GM21737 (cell line): ENCODE measurements at regions not wholly inside any gene's neighbourhood (a gene's known extent, or its start where the extent isn't known, plus 50 kb on each side); places are given as distances from the start of the nearest gene placed in this dataset.

Experiments
- ATAC-seq: cut with Tn5 transposase; IDR thresholded peaks from one replicate; pipeline ENCODE4 v1.9.1; 2021; ENCODE audit warnings: mild to moderate bottlenecking, moderate library complexity; ENCODE audit not compliant: unreplicated experiment

DNA sequence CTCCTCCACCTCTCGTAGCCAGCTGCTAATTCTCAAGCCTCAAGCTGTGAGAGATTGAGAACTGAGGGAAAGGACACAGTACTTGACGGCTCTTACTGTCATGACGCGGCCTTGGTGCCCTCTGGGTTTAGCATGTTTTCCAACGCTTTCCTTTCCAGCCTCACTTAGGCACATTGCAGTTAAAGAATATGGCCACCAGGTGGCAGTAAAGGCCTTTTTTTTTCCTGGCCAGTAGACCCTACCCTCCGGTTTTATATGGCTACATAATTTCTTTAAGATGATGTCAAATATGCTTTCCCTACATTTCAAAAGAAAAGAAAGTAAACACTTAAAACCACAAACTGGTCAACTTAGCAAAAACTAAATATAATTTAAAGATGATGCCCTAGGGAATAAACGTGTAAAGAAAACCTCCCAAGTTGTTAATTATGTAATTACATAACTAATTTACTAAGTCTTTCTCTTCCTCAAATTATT lies 56.8 kb upstream of the PRDX6 start:
- ATAC-seq: no peak

DNA sequence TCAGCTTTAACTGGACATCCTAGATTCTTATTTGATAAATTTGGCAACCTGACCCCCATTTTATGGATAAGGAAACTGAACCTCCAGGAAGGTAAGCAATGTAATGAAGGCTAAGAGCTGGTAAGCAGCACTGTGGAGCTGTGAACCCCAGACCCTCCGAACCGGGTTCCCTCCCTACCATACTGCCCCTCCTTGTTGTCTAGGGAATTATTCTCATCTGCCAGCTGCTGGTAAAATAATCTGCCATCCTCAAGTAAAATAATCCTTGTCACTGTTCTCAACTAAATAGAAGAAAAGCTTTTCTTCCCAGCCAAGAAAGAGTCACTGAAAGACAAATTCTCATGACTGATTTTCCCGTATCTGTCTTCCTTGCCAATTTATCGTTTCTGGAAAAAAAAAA lies 55.8 kb upstream of the PRDX6 start:
- ATAC-seq: no peak

DNA sequence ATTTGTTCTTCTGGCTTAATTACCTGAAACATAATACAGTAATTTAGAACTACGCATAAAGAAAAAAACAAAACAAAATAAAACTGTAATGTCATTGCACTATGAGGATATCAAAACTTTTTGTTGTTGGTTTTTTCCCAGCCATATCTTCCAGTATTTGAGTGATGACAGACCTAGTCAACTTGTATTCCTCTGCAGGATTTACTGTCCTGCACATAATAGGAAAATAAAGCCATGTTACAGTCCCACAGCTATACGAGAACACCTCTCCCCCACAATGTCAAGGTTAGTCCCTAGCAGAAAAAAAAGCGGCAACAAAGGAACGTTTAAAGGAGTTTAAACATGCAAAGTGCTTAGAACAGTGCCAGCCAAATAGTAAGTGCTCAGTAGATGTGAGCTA lies 55.3 kb upstream of the PRDX6 start:
- no peak for ATAC-seq

DNA sequence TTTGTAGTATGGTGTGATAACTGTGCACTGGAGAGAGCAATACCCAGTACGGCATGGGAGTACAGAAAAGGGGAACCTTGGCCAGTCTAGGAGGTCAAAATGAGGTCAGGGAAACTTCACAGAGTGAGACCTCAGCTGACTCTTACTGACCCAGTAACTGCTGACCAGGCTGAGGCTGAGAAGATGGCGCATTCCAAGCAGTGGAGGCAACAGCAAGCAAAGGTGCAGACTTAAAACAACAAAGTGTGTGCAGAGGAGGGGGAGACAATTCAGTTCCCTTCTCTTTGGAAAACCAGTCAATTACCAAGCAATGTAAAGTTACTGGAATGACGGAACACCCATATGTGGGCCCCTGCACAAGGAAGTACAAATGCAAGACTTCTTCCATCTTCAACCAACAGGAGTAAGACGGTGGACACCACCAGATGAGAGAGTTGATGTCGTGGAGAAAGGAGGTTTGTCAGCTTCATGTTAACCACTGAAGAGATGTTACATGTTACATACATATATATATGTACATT lies 54.6 kb upstream of the PRDX6 start:
- no peak for ATAC-seq

DNA sequence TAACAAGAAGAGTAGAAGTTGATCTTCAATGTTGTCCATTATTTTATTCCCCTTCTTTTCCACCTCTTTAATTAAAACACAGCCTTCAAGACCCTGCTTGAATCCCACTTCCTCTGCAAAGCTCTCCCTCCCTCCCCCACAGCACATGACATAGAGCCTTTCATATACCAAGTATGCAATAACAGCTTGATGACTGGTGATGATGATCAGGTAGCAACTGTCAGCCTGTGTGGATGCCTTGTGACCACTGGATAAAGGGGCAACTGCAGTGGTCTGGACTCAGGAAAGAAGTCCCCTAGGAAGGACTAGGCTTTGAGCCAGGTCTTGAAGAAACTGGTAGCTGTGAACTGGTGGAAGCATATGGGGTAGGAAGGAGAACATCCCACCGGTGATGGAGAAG lies 53.8 kb upstream of the PRDX6 start:
- no peak for ATAC-seq

DNA sequence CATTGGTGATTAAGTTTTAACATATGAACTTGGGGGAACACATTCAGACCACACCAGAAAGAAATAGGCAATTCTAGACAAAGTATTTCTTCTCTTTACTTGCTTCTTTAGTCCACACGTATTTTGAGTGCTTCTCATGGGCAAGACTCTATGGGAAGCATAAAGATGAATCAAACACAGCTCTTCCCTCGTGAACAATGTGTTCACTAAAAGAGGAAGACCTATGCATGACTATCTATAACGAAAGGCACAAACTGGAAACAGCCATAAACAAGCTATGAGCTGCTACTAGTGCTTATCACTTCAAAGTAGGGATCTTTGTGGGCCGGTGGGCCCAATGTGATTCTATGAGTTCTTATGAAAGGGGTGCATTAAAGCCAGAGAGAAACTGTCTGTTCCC lies 53.0 kb upstream of the PRDX6 start:
- ATAC-seq: no peak

DNA sequence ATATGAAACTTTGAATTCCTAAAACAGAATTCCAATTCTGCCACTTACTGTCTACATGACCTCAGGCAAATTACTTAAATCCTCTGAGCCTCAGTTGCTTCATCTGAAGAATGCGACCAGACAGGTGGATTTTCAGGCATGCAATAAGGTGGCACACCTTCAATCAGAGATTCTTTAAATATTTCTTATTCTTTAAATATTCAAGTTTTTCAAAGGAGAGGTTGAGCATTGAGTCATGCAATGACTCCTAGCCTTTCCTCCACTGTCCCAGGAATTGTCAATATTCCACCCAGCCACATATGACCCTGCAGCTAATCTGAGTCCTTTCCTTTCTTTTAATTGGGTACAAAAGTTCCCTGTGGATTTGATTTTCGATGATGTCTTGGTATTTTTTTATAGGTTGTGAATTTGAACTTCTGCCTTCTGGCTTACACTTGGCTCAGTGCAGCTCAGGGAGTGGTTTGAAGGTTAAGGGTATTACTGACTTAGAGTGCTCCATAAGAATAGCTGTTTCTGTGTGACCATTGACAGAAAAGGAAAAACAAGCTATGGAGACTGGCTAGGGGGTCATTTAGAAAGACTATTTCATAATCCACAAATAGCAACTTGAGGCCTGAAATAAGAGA lies 52.2 kb upstream of the PRDX6 start:
- no peak for ATAC-seq

DNA sequence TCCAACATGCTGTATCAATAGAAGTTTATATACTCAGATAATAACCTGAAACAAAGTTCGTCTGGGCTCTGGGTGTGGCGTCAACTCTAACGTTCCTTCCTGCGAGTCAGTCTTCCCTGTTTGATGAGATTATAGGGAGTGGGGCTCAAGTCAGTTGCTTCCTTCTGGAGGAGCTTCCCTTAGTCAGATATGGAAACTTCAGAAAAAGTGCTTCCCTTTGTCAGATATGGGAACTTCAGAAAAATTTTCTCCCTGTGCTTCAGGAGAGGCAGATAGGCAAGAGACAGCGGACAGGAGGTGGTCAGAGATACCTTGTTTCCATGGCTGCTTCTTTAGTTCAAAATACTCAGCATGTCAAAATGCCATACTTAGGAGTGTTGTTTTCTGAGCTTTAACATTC lies 51.1 kb upstream of the PRDX6 start:
- ATAC-seq: no peak

DNA sequence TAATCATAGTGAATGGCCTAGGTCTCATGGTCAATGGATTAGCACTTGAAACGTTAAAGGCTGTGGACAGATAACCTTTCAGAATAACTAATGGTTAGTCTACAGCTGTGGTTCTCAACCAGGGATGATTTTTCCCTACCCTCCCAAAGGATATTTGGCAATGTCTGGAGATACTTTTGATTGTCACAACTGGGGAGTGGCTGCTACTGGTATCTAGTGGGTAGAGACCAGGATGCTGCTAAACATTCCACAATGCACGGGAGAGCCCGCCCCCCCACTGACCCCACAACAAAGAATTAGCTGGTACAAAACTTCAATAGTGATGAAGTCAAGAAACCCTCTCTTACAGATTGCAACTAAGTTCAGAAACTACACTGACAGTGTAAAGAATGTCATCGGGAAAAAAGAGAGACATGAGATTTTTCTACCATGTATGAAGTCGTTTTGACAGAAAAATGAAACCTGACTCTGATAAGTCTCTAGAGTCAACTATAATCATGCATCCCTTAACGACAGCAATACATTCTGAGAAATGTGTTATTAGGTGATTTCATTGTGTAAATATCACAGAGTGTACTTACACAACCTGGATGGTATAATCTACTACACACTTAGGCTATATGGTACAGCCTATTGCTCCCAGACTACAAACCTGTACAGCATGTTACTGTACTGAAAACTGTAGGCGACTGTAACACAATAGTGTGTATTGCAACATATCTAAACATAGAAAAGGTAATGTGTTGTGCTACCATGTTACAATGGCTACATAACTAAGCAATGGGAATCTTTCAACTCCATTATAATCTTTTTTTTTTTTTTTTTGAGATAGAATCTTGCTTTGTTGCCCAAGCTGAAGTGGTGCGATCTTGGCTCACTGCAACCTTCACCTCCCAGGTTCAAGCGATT lies 49.7 kb upstream of the PRDX6 start:
- ATAC-seq: no peak
